ENCODE measurements at regions not wholly inside any gene's neighbourhood (a gene's known extent, or its start where the extent isn't known, plus 50 kb on each side); places are given as distances from the start of the nearest gene placed in this dataset.

- Histone ChIP-seq H3K4me3 (no peak overlapping the region), H3K27ac (no peak overlapping the region), H3K9me3 (replicated peaks) (no peaks in the 10 kb centered on the region), H3K27me3 (no peaks in the 10 kb centered on the region), H3K4me1 (no peaks in the 10 kb centered on the region), H3K36me3 (no peaks in the 10 kb centered on the region)
- DNase-seq: no peak
These were observed 562.1 kb upstream of the KLF12 start for GRCh38 chr13:74696148-74696922.

- Histone ChIP-seq H3K36me3 (no peaks in the 10 kb centered on the region), H3K27ac (no peak overlapping the region), H3K4me1 (no peaks in the 10 kb centered on the region), H3K27me3 (no peaks in the 10 kb centered on the region), H3K9me3 (replicated peaks) (no peaks in the 10 kb centered on the region), H3K4me3 (no peak overlapping the region)
- no peak for DNase-seq
These were observed 561.0 kb upstream of the KLF12 start for GRCh38 chr13:74695021-74695800.

DNA sequence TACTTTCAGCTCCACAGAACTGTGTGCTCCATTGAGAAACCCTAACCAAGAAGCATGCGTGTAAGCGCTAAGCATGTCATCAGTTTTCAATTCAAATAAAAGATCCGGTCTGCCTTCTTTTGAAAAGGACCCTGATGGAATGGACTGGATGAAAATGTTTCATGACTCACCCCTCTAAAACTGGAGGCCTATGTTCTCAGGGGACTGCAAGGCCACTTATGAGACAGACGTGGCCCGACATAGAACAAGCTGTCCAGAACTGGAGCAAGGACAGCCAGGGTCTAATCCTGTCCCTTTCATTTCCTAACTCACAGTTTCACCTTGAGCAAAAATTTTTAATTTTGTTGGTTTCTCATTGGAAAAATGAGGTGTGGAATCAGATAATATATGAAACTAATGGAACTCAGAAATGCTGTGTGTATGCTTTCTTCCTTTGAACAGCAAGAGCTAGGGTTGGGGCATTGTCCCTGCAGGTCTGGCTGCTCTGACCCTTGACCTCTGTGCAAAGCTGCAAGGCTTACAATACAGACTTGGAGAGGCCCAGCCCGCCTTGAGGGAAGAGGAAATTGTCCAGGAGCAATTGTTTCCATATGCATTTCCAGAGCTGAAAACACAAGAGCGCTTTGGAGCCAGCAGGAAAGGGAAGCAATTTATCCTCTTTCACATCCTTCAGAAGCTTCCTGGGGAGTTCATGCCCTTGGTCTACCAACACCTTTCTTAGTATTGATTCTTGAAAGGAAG lies 553.4 kb upstream of the KLF12 start:
- no peaks in the 10 kb centered on the region for H3K27me3 ChIP-seq
- no peak overlapping the region for H3K27ac ChIP-seq
- H3K4me3 ChIP-seq: no peak overlapping the region
- no peaks in the 10 kb centered on the region for H3K9me3 ChIP-seq (replicated peaks)
- H3K36me3 ChIP-seq: no peaks in the 10 kb centered on the region
- DNase-seq: no peak
- H3K4me1 ChIP-seq: no peaks in the 10 kb centered on the region

DNA sequence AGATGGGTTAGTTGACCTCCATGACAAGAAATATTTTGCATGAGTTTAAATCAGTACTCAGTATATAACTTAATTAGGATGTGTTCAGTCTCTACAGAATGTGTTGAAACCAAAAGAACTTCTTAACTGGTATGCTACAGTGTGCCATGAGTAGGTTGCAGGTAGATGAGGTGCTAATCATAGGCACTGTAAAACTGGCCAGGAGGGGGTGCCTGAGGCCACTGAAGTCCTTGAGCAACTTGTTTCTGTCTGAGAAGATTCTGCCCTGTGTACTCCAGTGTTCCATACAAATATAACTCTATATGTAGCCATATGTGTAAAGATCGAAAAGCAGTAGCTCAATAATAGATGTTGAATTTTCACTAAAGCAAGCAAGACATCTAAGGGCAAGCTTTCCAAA lies 549.2 kb upstream of the KLF12 start:
- no peak overlapping the region for H3K27ac ChIP-seq
- peak in 1 of 2 experiments; percentile 4 for DNase-seq
- H3K4me1 ChIP-seq: no peaks in the 10 kb centered on the region
- no peak overlapping the region for H3K4me3 ChIP-seq
- H3K36me3 ChIP-seq: no peaks in the 10 kb centered on the region
- H3K9me3 ChIP-seq (replicated peaks): no peaks in the 10 kb centered on the region
- no peaks in the 10 kb centered on the region for H3K27me3 ChIP-seq

DNA sequence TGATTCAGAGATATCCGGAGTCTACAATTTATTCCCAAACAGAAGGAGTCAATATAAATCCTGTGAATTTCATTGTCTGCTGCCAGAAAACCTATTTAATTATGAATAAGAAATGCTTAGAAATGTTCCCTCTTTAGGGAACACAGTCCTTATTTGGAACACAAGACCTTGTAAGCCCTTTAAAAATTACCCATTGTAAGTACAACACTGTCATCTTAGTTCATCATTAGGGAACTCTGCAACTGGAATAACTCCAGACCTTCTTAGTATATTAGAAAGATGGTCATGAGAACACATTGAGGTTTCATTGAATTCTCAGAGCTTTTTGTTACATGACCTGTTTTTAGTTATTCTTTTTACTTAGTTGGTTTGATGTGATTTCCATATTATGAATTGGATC lies 548.5 kb upstream of the KLF12 start:
- DNase-seq: no peak
- no peaks in the 10 kb centered on the region for H3K9me3 ChIP-seq (replicated peaks)
- H3K27me3 ChIP-seq: no peaks in the 10 kb centered on the region
- H3K27ac ChIP-seq: no peak overlapping the region
- no peaks in the 10 kb centered on the region for H3K36me3 ChIP-seq
- H3K4me3 ChIP-seq: no peak overlapping the region
- H3K4me1 ChIP-seq: no peaks in the 10 kb centered on the region

GRCh38 chr13:74681891-74682290 lies 547.7 kb upstream of the KLF12 start:
- no peak for DNase-seq
- no peaks in the 10 kb centered on the region for H3K9me3 ChIP-seq (replicated peaks)
- no peaks in the 10 kb centered on the region for H3K4me1 ChIP-seq
- no peak overlapping the region for H3K4me3 ChIP-seq
- no peak overlapping the region for H3K27ac ChIP-seq
- H3K36me3 ChIP-seq: no peaks in the 10 kb centered on the region
- no peaks in the 10 kb centered on the region for H3K27me3 ChIP-seq

DNA sequence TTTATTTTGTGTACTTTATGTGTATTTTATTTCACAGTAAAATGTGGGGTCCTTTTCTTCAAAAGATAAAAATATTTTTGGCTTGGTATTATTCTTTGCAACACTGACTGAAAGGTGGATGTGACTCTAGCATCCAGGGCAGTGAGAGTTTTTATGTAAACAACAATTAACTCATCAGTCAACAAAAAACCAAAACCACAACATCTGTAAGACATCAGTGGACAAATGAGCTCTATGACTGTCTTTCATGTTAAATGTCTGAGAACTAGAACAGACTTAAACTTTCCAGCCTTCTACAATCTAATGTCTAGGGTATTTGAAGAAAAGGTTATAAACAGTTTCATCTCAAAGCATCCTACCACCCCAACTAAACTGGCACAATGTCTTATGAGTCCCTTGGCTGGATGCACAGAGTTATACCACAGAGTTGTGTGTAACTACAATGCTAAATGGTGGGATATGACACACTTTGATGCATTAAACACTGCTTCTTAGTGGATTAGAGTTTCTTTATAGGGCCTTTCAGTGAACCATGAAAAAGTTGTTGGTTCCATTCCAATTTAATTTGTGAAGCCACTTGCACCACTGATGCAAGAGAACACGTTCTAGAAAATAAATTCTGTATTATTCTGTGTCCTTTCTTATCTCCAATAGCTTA lies 544.2 kb upstream of the KLF12 start:
- H3K27me3 ChIP-seq: no peaks in the 10 kb centered on the region
- no peak overlapping the region for H3K27ac ChIP-seq
- DNase-seq: no peak
- no peaks in the 10 kb centered on the region for H3K4me1 ChIP-seq
- no peaks in the 10 kb centered on the region for H3K36me3 ChIP-seq
- H3K4me3 ChIP-seq: no peak overlapping the region
- no peaks in the 10 kb centered on the region for H3K9me3 ChIP-seq (replicated peaks)

GRCh38 chr13:74675972-74676371 lies 541.8 kb upstream of the KLF12 start:
- Histone ChIP-seq H3K4me1 (no peaks in the 10 kb centered on the region), H3K9me3 (replicated peaks) (no peaks in the 10 kb centered on the region), H3K36me3 (no peaks in the 10 kb centered on the region), H3K27ac (no peak overlapping the region), H3K4me3 (no peak overlapping the region), H3K27me3 (no peaks in the 10 kb centered on the region)
- DNase-seq: no peak

GRCh38 chr13:74675182-74675581 lies 541.0 kb upstream of the KLF12 start:
- H3K9me3 ChIP-seq (replicated peaks): no peaks in the 10 kb centered on the region
- no peaks in the 10 kb centered on the region for H3K27me3 ChIP-seq
- no peaks in the 10 kb centered on the region for H3K4me1 ChIP-seq
- no peak for DNase-seq
- H3K4me3 ChIP-seq: no peak overlapping the region
- H3K36me3 ChIP-seq: no peaks in the 10 kb centered on the region
- no peak overlapping the region for H3K27ac ChIP-seq

DNA sequence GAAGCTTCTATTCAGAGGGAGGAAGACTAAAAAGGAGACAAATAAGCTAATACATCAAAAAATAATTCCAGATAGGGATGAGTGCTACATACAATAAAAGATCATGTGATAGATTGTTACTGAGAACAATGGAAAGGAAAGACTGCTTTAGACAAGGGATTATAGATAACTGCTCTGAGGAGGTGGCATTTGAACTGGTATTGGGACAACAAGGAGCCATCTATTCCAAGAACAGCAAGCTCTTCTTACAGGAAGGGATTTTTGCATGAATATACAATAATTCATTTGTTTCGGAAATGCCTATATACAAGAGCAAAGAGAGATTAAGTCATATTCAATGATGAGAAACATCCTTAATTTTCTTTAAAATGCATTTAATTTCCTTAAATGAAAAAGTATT lies 540.5 kb upstream of the KLF12 start:
- DNase-seq: no peak
- Histone ChIP-seq H3K4me3 (no peak overlapping the region), H3K4me1 (no peaks in the 10 kb centered on the region), H3K9me3 (replicated peaks) (no peaks in the 10 kb centered on the region), H3K36me3 (no peaks in the 10 kb centered on the region), H3K27ac (no peak overlapping the region), H3K27me3 (no peaks in the 10 kb centered on the region)

DNA sequence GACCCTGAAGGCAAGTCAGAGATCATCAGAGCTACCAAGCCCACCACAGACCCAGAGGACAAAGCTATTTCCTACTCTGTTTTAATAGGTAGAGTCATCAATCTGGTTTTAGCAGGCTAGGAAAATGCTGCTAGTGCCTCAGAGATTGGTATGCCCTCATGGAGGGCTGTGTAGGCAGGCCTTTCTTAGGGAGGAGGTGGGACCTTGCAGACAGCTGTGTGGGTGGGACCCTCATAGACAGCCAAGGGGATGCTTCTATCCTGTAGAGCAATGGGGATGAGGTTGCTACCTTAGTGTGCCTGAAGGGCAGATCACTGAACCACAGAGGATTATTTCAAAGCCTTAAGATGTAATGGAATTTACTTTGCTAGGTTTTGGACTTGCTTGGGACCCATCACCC lies 534.9 kb upstream of the KLF12 start:
- no peaks in the 10 kb centered on the region for H3K4me1 ChIP-seq
- H3K4me3 ChIP-seq: no peak overlapping the region
- H3K36me3 ChIP-seq: no peaks in the 10 kb centered on the region
- no peaks in the 10 kb centered on the region for H3K9me3 ChIP-seq (replicated peaks)
- H3K27ac ChIP-seq: no peak overlapping the region
- DNase-seq: no peak
- no peaks in the 10 kb centered on the region for H3K27me3 ChIP-seq

- Histone ChIP-seq H3K27ac (no peak overlapping the region), H3K4me1 (no peaks in the 10 kb centered on the region), H3K9me3 (replicated peaks) (no peaks in the 10 kb centered on the region), H3K4me3 (no peak overlapping the region), H3K27me3 (no peaks in the 10 kb centered on the region), H3K36me3 (no peaks in the 10 kb centered on the region)
- no peak for DNase-seq
These were observed 533.5 kb upstream of the KLF12 start for GRCh38 chr13:74667656-74668203.

DNA sequence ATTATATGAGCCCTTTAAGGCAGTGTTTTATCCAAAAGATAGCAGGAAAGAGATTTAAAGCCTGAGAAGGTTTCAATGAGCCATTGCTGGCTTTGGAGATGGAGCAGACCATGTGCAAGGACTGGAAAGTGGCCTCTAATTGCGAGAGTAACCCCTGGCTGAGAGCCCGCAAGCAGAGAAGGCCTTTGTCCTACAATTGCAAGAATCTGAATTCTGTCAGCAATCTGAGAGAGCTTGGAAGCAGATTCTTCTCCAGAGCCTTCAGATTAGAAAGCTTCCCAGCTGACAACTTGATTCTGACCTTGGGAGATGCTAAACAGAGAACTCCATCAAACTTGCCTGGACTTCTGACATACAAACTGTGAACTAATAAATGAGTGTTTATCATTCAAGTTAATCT lies 528.7 kb upstream of the KLF12 start:
- Histone ChIP-seq H3K36me3 (no peaks in the 10 kb centered on the region), H3K4me1 (no peaks in the 10 kb centered on the region), H3K27me3 (no peaks in the 10 kb centered on the region), H3K4me3 (no peak overlapping the region), H3K27ac (no peak overlapping the region), H3K9me3 (replicated peaks) (no peaks in the 10 kb centered on the region)
- DNase-seq: no peak

GRCh38 chr13:74661851-74662250 lies 527.6 kb upstream of the KLF12 start:
- Histone ChIP-seq H3K4me1 (no peaks in the 10 kb centered on the region), H3K27me3 (no peaks in the 10 kb centered on the region), H3K9me3 (replicated peaks) (no peaks in the 10 kb centered on the region), H3K36me3 (no peaks in the 10 kb centered on the region), H3K4me3 (no peak overlapping the region), H3K27ac (no peak overlapping the region)
- DNase-seq: no peak

All from SJCRH30 (cell line).